ENCODE measurements at regions not wholly inside any gene's neighbourhood (a gene's known extent, or its start where the extent isn't known, plus 50 kb on each side); places are given as distances from the start of the nearest gene placed in this dataset.

GRCh38 chr6:81981812-81982211 lies 229.3 kb upstream of the TENT5A start:
- TF ChIP-seq CTCF (IDR thresholded peaks at IDR 0.05), result no peak
- no peak for TF ChIP-seq EP300 (IDR thresholded peaks at IDR 0.05)
- no peak for TF ChIP-seq POLR2A (IDR thresholded peaks at IDR 0.05)

Measured in upper lobe of left lung (tissue), 4 donors.